Lung (tissue), 11 donors: ENCODE measurements at regions not wholly inside any gene's neighbourhood (a gene's known extent, or its start where the extent isn't known, plus 50 kb on each side); places are given as distances from the start of the nearest gene placed in this dataset.
"Not testable (repeated sequence)": the region's sequence is repeated elsewhere in the genome, so short reads cannot be mapped to it uniquely, and the experiment has no call there.

Experiments
- ATAC-seq: fragments of 200-7000 bp; cut with Tn5 transposase; one replicate; pipeline ENCODE4 v1.9.1; 2020; ENCODE audit warnings: moderate number of reproducible peaks; ENCODE audit not compliant: insufficient read depth, low FRiP score
- DNase-seq, 3 donors: peaks; one replicate each; pipeline ENCODE4 v3.0.0-alpha.2; 2013 to 2017
- H3K27ac ChIP-seq, 2 donors: one replicate each; pipeline ENCODE4 v1.5.1; 2013; ENCODE audit warnings: mild to moderate bottlenecking in 2 of 2, moderate library complexity in 2 of 2, control low read depth in 1 of 2, inconsistent platforms in 1 of 2, low read depth in 1 of 2, low read length in 1 of 2
- H3K27me3 ChIP-seq, 3 donors: one replicate each; pipeline ENCODE4 v1.5.1; 2013; ENCODE audit warnings: low read length in 2 of 3; ENCODE audit not compliant: control insufficient read depth in 3 of 3, insufficient read depth in 3 of 3
- H3K36me3 ChIP-seq, 4 donors: one replicate each; pipeline ENCODE4 v1.5.1; 2013; ENCODE audit warnings: low read length in 4 of 4, mild to moderate bottlenecking in 1 of 4, moderate library complexity in 1 of 4; ENCODE audit not compliant: control insufficient read depth in 4 of 4, insufficient read depth in 4 of 4
- H3K4me1 ChIP-seq, 5 donors: one replicate each; pipeline ENCODE4 v1.5.1; 2013; ENCODE audit warnings: low read length in 5 of 5, mild to moderate bottlenecking in 2 of 5, moderate library complexity in 1 of 5; ENCODE audit not compliant: control insufficient read depth in 5 of 5, insufficient read depth in 5 of 5
- H3K4me3 ChIP-seq: one replicate; pipeline ENCODE4 v1.5.1; 2013; ENCODE audit warnings: mild to moderate bottlenecking, control low read depth, moderate library complexity
- H3K9ac ChIP-seq, 2 donors: one replicate each; pipeline ENCODE4 v1.5.1; 2013; ENCODE audit warnings: low read length in 2 of 2, control low read depth in 1 of 2; ENCODE audit not compliant: insufficient read depth in 1 of 2
- H3K9me3 ChIP-seq, 4 donors: one replicate each; pipeline ENCODE4 v1.5.1; 2013; ENCODE audit warnings: low read length in 3 of 4, mild to moderate bottlenecking in 1 of 4, moderate library complexity in 1 of 4; ENCODE audit not compliant: control insufficient read depth in 4 of 4, insufficient read depth in 3 of 4
- WGBS, 2 donors: extraction: QIAGEN DNeasy Blood & Tissue Kit; methylation state at CpG; one replicate each; pipeline ENCODE4 v1.1.7; 2013; 5-methylcytosine and 5-hydroxymethylcytosine counted together
- TF ChIP-seq, protein P1 (sequence below): IDR thresholded peaks from 2 replicates; pipeline ENCODE4 v1.5.1; 2012; ENCODE audit warnings: mild to moderate bottlenecking; ENCODE audit errors: control extremely low read depth, extremely low read depth
- donor health status: control.
- donor health status: control.
- donor health status: Bipolar disorder and iron deficiency.
- donor health status: healthy.
- donor health status: DM: yes; HTN: yes; CAD: no.

DNA sequence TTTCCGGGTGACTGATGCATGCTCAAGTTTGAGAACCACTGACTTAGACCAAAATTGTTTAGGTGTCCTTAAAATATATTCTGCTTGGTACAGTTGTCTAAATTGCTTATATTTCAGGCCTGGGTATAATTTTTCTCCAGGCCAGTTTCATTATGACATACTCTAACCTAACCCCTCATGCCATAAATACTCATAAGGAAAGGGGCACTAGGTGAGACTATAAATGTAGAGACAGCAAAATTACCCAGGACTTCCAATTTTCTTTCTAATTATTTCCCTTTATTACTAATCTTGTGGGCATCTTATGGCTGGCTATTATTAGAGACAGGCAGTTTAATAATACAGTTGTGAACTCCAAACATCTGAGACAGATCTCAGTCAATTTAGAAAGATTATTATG, 150.2 kb downstream of the RRAGB start:
- no peaks in the 10 kb centered on the region for H3K4me1 ChIP-seq
- TF ChIP-seq, protein P1, sequence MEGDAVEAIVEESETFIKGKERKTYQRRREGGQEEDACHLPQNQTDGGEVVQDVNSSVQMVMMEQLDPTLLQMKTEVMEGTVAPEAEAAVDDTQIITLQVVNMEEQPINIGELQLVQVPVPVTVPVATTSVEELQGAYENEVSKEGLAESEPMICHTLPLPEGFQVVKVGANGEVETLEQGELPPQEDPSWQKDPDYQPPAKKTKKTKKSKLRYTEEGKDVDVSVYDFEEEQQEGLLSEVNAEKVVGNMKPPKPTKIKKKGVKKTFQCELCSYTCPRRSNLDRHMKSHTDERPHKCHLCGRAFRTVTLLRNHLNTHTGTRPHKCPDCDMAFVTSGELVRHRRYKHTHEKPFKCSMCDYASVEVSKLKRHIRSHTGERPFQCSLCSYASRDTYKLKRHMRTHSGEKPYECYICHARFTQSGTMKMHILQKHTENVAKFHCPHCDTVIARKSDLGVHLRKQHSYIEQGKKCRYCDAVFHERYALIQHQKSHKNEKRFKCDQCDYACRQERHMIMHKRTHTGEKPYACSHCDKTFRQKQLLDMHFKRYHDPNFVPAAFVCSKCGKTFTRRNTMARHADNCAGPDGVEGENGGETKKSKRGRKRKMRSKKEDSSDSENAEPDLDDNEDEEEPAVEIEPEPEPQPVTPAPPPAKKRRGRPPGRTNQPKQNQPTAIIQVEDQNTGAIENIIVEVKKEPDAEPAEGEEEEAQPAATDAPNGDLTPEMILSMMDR: no peak
- H3K9ac ChIP-seq: no peak overlapping the region
- no peak overlapping the region for H3K4me3 ChIP-seq
- no peaks in the 10 kb centered on the region for H3K27me3 ChIP-seq
- no peaks in the 10 kb centered on the region for H3K9me3 ChIP-seq
- no peak for ATAC-seq
- WGBS, 2 donors: 79 to 100% methylated on average over 1 of the region's 1 CpG
- no peak for DNase-seq
- no peak overlapping the region for H3K27ac ChIP-seq
- H3K36me3 ChIP-seq: no peaks in the 10 kb centered on the region

- H3K4me1 ChIP-seq: no peaks in the 10 kb centered on the region
- TF ChIP-seq, protein P1: no peak
- H3K9me3 ChIP-seq: peaks cover 0 to 7% (median 0%) of the 10 kb centered on the region in 4 donors
Measured at GRCh38 chrX:55874807-55875206, 157.3 kb downstream of the RRAGB start.

DNA sequence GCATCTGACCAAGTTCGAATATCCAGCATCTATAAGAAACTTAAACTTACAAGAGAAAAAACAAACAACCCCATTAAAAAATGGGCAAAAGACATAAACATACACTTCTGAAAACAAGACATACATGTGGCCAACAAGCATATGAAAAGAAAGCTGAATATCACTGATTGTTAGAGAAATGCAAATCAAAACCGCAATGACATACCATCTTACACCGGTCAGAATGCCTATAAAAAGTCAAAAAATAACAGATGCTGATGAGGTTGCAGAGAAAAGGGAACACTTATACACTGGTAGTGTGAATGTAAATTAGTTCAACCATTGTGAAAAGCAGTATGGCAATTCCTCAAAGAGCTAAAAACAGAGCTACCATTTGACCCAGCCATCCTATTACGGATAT, 166.0 kb downstream of the RRAGB start:
- not testable (repeated sequence) for H3K36me3 ChIP-seq, ATAC-seq, H3K27me3 ChIP-seq, H3K9me3 ChIP-seq, H3K4me3 ChIP-seq, H3K9ac ChIP-seq, H3K4me1 ChIP-seq, H3K27ac ChIP-seq, DNase-seq
- WGBS, 2 donors: 87 to 90% methylated on average over 4 of the region's 4 CpGs

More at GRCh38 chrX:55874807-55875206, 157.3 kb downstream of the RRAGB start:
- ATAC-seq (no peak), DNase-seq (no peak)
- no peak overlapping the region for H3K4me3 ChIP-seq
- H3K9ac ChIP-seq: no peak overlapping the region
- no peak overlapping the region for H3K27ac ChIP-seq
- H3K27me3 ChIP-seq: no peaks in the 10 kb centered on the region
- H3K36me3 ChIP-seq: no peaks in the 10 kb centered on the region

DNA sequence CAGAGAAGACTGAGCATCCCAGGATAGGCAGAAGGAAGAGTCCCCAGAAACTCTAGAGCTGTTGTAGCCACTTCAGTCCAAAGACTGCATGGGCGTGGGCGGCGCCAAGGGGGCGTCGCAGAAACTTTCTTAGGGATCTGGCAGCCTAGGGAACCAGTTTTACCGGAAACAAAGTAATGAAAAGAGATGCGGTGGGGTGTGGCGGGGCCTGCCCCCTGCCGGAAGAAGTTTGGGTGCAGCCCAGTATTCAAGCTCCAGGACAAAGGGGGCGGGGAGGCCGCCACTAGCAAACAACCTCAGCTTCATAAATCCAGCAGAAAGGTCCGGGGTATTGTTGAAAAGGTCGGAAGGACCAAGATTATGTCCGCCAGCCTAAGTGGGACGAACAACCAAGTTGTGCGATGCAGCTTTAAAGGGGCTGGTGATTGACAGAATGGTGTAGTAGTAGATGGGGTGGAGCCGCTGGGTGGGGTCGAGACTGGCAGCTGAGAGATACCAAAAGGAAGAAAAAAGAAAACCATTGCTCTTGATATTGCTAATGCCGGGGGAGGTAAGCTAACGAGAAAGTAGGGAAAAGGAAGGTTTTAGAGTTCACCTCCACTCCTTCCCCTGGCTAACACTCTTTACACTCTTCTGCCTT, 190.5 kb downstream of the RRAGB start:
- H3K36me3 ChIP-seq: no peaks in the 10 kb centered on the region
- peak; percentile 81 to 88 (median 83) for DNase-seq
- peak; percentile 66 for ATAC-seq
- H3K9me3 ChIP-seq: no peaks in the 10 kb centered on the region
- TF ChIP-seq, protein P1: no peak
- H3K4me1 ChIP-seq: peaks cover 0 to 13% (median 0%) of the 10 kb centered on the region in 5 donors
- peaks cover 0 to 2% (median 0%) of the 10 kb centered on the region in 3 donors for H3K27me3 ChIP-seq
- peak overlapping the region; percentile 36 for H3K4me3 ChIP-seq
- H3K27ac ChIP-seq: peak overlapping the region in 1 of 2 donors; percentile 61
- WGBS, 2 donors: 2 to 24% methylated on average over 19 to 20 of the region's 20 CpGs
- H3K9ac ChIP-seq: peak overlapping the region; percentile 3 to 85
